Right lobe of liver (tissue), 6 donors: ENCODE measurements at regions not wholly inside any gene's neighbourhood (a gene's known extent, or its start where the extent isn't known, plus 50 kb on each side); places are given as distances from the start of the nearest gene placed in this dataset.

Experiments used
- ATAC-seq, 4 donors: fragments of 200-7000 bp; cut with Tn5 transposase; one replicate each; pipeline ENCODE4 v1.9.1; 2020; ENCODE audit warnings: mild to moderate bottlenecking in 4 of 4, moderate library complexity in 4 of 4
- DNase-seq, 3 donors: peaks; one replicate each; pipeline ENCODE4 v3.0.0-alpha.2; 2020
- H3K27ac ChIP-seq, 3 donors: fragments of 200-600 bp; one replicate each; pipeline ENCODE4 v1.8.0; 2022
- H3K27me3 ChIP-seq, 2 donors: fragments of 200-600 bp; one replicate each; pipeline ENCODE4 v1.8.0; 2022
- H3K36me3 ChIP-seq, 4 donors: fragments of 200-600 bp; sonication (generic) in 1 of 4; one replicate each; pipeline versions ENCODE4 v1.5.1 to v1.8.0; 2017 to 2022; ENCODE audit warnings: control low read depth in 1 of 4
- H3K4me1 ChIP-seq, 4 donors: fragments of 200-600 bp; sonication (generic) in 1 of 4; one replicate each; pipeline versions ENCODE4 v1.5.1 to v1.8.0; 2017 to 2022; ENCODE audit warnings: control low read depth in 1 of 4
- H3K4me3 ChIP-seq, 3 donors: fragments of 200-600 bp; one replicate each; pipeline ENCODE4 v1.8.0; 2022
- H3K9me3 ChIP-seq, 4 donors: fragments of 200-600 bp; sonication (generic) in 1 of 4; one replicate each; pipeline versions ENCODE4 v1.5.1 to v1.8.0; 2017 to 2022; ENCODE audit warnings: control low read depth in 1 of 4
- CTCF ChIP-seq, 4 donors: fragments of 200-600 bp in 3 of 4; fragments of 450-650 bp in 1 of 4; IDR thresholded peaks; one replicate each; pipeline versions ENCODE4 v1.5.1 to v1.8.0; 2016 to 2022; ENCODE audit warnings: antibody characterized with exemption in 4 of 4, mild to moderate bottlenecking in 2 of 4
- POLR2A ChIP-seq: fragments of 450-650 bp; IDR thresholded peaks from one replicate; pipeline ENCODE4 v1.6.1; 2017; ENCODE audit warnings: antibody characterized with exemption, mild to moderate bottlenecking
- whole genome bisulfite sequencing: methylation state at CpG from one replicate; pipeline ENCODE4 v1.1.6; 2018; ENCODE audit warnings: low coverage, low lambda C conversion rate; ENCODE audit not compliant: insufficient coverage; ENCODE audit errors: missing lambda C conversion rate; 5-methylcytosine and 5-hydroxymethylcytosine counted together
- intact Hi-C, 2 donors: fragments of 100-400 bp; cut with DNase I; formaldehyde crosslinking; loops; one replicate each; pipeline versions ENCODE4 v1.11.2 to v1.14.1; 2022
- donor health status: DM: no; HTN: yes; CAD: no.
- donor health status: DM: no; HTN: no; CAD: no.
- donor health status: DM: no; HTN: no; CAD: no.
- donor health status: DM: no; HTN: yes; CAD: no.
- donor health status: DM: no; HTN: yes; CAD: no.

- TF ChIP-seq CTCF (IDR thresholded peaks at IDR 0.05), result no peak
- TF ChIP-seq POLR2A, result no peak
- 57% methylated on average over 2 of the region's 2 CpGs for WGBS
- DNase-seq, result no peak
- H3K9me3 ChIP-seq, result no peaks in the 10 kb centered on the region
- H3K4me1 ChIP-seq, result no peaks in the 10 kb centered on the region
- intact Hi-C loops, result no loop called here
- no peaks in the 10 kb centered on the region for H3K27me3 ChIP-seq
- H3K4me3 ChIP-seq, result no peak overlapping the region
- H3K36me3 ChIP-seq, result no peaks in the 10 kb centered on the region
- ATAC-seq, result no peak
- H3K27ac ChIP-seq, result no peak overlapping the region
These were observed 478.5 kb downstream of the GPAM start for GRCh38 chr10:111705021-111705420.

GRCh38 chr10:111706331-111706730 lies 477.2 kb downstream of the GPAM start:
- intact Hi-C loops, result no loop called here
- H3K4me3 ChIP-seq, result no peak overlapping the region

GRCh38 chr10:111707076-111707475 lies 476.5 kb downstream of the GPAM start:
- H3K36me3 ChIP-seq, result no peaks in the 10 kb centered on the region
- no peaks in the 10 kb centered on the region for H3K4me1 ChIP-seq
- H3K9me3 ChIP-seq, result no peaks in the 10 kb centered on the region
- H3K27me3 ChIP-seq, result no peaks in the 10 kb centered on the region
- no peak for ATAC-seq
- intact Hi-C loops, result no loop called here
- no peak for TF ChIP-seq POLR2A
- TF ChIP-seq CTCF (IDR thresholded peaks at IDR 0.05), result no peak
- H3K27ac ChIP-seq, result no peak overlapping the region
- 20% methylated on average over 1 of the region's 1 CpG for WGBS
- no peak for DNase-seq
- no peak overlapping the region for H3K4me3 ChIP-seq

More at GRCh38 chr10:111706331-111706730, 477.2 kb downstream of the GPAM start:
- Histone ChIP-seq H3K36me3 (no peaks in the 10 kb centered on the region), H3K9me3 (no peaks in the 10 kb centered on the region), H3K27ac (no peak overlapping the region), H3K27me3 (no peaks in the 10 kb centered on the region), H3K4me1 (no peaks in the 10 kb centered on the region)
- WGBS, result 80% methylated on average over 3 of the region's 4 CpGs
- no peak for TF ChIP-seq CTCF (IDR thresholded peaks at IDR 0.05)
- no peak for TF ChIP-seq POLR2A
- DNase-seq (no peak), ATAC-seq (no peak)

GRCh38 chr10:111709603-111710002 lies 474.0 kb downstream of the GPAM start:
- Histone ChIP-seq H3K4me1 (no peaks in the 10 kb centered on the region), H3K27ac (no peak overlapping the region), H3K9me3 (no peaks in the 10 kb centered on the region), H3K4me3 (no peak overlapping the region), H3K27me3 (no peaks in the 10 kb centered on the region), H3K36me3 (no peaks in the 10 kb centered on the region)
- WGBS, result 49% methylated on average over 3 of the region's 4 CpGs
- TF ChIP-seq CTCF (IDR thresholded peaks at IDR 0.05), result no peak
- TF ChIP-seq POLR2A, result no peak
- no peak for DNase-seq
- ATAC-seq, result no peak
- intact Hi-C loops, result no loop called here

GRCh38 chr10:111716032-111716431 lies 467.5 kb downstream of the GPAM start:
- no peak for TF ChIP-seq POLR2A
- TF ChIP-seq CTCF (IDR thresholded peaks at IDR 0.05), result no peak
- Histone ChIP-seq H3K36me3 (no peaks in the 10 kb centered on the region), H3K27ac (no peak overlapping the region), H3K4me1 (no peaks in the 10 kb centered on the region), H3K9me3 (peaks cover 0 to 15% (median 0%) of the 10 kb centered on the region in 4 donors), H3K4me3 (no peak overlapping the region), H3K27me3 (no peaks in the 10 kb centered on the region)
- DNase-seq (no peak), ATAC-seq (no peak)
- intact Hi-C loops, result no loop called here
